Psoas muscle (tissue), 7 donors: ENCODE measurements at regions not wholly inside any gene's neighbourhood (a gene's known extent, or its start where the extent isn't known, plus 50 kb on each side); places are given as distances from the start of the nearest gene placed in this dataset.

Experiments used
- ATAC-seq, 4 donors: fragments of 200-7000 bp; cut with Tn5 transposase; one replicate each; pipeline ENCODE4 v1.9.1; 2020; ENCODE audit warnings: moderate library complexity in 3 of 4, mild to moderate bottlenecking in 2 of 4
- DNase-seq, 2 donors: peaks; one replicate each; pipeline ENCODE4 v3.0.0-alpha.2; 2020
- H3K27ac ChIP-seq: fragments of 200-600 bp; one replicate; pipeline ENCODE4 v1.8.0; 2022
- H3K27me3 ChIP-seq, 3 donors: fragments of 200-600 bp in 1 of 3; one replicate each; pipeline versions ENCODE4 v1.6.1 to v1.8.0; 2013 to 2022; ENCODE audit warnings: low read length in 2 of 3, mild to moderate bottlenecking in 2 of 3, moderate library complexity in 1 of 3; ENCODE audit not compliant: insufficient read depth in 3 of 3
- H3K36me3 ChIP-seq, 2 donors: fragments of 200-600 bp in 1 of 2; one replicate each; pipeline versions ENCODE4 v1.6.1 to v1.8.0; 2013 to 2022; ENCODE audit warnings: low read depth in 1 of 2, mild to moderate bottlenecking in 1 of 2, moderate library complexity in 1 of 2; ENCODE audit not compliant: insufficient read depth in 1 of 2
- H3K4me1 ChIP-seq: fragments of 200-600 bp; one replicate; pipeline ENCODE4 v1.8.0; 2022
- H3K4me3 ChIP-seq: fragments of 200-600 bp; one replicate; pipeline ENCODE4 v1.8.0; 2022; ENCODE audit warnings: mild to moderate bottlenecking
- H3K9me3 ChIP-seq: fragments of 200-600 bp; one replicate; pipeline ENCODE4 v1.8.0; 2022
- WGBS, 3 donors: extraction: QIAGEN DNeasy Blood & Tissue Kit; methylation state at CpG; one replicate each; pipeline versions ENCODE4 v1.1.6 to v1.1.7; 2013; 5-methylcytosine and 5-hydroxymethylcytosine counted together
- intact Hi-C, 2 donors: fragments of 100-400 bp; cut with DNase I; formaldehyde crosslinking; loops; one replicate each; pipeline versions ENCODE4 v1.11.0 to v1.14.2; 2022
- TF ChIP-seq, protein P1 (sequence below): fragments of 200-600 bp; IDR thresholded peaks from one replicate; pipeline ENCODE4 v1.8.0; 2022; ENCODE audit warnings: antibody characterized with exemption
- donor health status: healthy with polysubstance abuse.
- donor health status: DM: no; HTN: no; CAD: no; lungs with moderate emphysema.
- donor health status: Bipolar disorder and iron deficiency.
- donor health status: healthy.
- donor health status: DM: yes; HTN: yes; CAD: no.
- donor health status: DM: no; HTN: no; CAD: no.
- donor health status: DM: yes; HTN: yes; CAD: no.

DNA sequence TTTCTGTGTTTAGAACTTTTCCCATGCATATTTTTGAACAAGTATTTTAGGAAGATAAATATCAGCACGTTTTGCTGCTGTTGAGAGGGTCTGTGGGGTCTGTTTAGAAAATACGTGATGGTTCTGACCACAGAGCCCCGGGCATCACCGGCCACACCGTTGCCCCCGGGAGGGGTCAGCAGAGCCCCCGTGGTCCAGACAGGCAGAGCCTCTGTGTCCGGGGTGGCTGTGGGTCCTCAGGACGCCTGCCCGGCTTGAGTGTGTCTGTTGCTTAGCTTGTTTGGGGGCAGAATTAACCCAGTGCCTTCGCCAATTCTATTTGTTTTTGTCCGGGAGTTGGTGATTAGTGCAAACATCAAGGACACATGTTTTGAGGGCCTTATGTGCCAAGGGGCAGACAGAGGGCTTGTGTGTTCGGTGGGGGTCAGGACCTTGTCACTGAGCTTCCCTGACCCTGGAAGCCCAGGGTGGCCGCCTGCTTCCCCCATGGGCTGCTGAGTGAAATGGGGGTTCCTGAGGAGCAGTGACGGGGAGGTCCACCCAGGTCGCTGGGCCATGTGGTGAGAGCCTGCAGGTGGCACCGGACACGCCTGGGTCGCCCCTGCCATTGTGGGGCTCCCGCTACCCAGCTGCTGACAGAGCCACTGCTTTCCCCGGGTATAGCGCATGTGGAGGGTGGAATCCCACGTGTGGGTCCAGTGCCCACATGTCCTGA is 122.2 kb downstream of the SIK1 start:
- peaks cover 0 to 11% (median 3%) of the 10 kb centered on the region in 3 donors for H3K27me3 ChIP-seq
- DNase-seq (peak in 1 of 2 donors; percentile 28), ATAC-seq (no peak)
- H3K9me3 ChIP-seq: no peaks in the 10 kb centered on the region
- intact Hi-C loops: no loop called here
- H3K4me3 ChIP-seq: no peak overlapping the region
- WGBS, 3 donors: 83 to 88% (median 86%) methylated on average over 20 to 23 of the region's 23 CpGs
- no peaks in the 10 kb centered on the region for H3K4me1 ChIP-seq
- H3K27ac ChIP-seq: no peak overlapping the region
- TF ChIP-seq, protein P1, sequence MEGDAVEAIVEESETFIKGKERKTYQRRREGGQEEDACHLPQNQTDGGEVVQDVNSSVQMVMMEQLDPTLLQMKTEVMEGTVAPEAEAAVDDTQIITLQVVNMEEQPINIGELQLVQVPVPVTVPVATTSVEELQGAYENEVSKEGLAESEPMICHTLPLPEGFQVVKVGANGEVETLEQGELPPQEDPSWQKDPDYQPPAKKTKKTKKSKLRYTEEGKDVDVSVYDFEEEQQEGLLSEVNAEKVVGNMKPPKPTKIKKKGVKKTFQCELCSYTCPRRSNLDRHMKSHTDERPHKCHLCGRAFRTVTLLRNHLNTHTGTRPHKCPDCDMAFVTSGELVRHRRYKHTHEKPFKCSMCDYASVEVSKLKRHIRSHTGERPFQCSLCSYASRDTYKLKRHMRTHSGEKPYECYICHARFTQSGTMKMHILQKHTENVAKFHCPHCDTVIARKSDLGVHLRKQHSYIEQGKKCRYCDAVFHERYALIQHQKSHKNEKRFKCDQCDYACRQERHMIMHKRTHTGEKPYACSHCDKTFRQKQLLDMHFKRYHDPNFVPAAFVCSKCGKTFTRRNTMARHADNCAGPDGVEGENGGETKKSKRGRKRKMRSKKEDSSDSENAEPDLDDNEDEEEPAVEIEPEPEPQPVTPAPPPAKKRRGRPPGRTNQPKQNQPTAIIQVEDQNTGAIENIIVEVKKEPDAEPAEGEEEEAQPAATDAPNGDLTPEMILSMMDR: no peak
- no peaks in the 10 kb centered on the region for H3K36me3 ChIP-seq

DNA sequence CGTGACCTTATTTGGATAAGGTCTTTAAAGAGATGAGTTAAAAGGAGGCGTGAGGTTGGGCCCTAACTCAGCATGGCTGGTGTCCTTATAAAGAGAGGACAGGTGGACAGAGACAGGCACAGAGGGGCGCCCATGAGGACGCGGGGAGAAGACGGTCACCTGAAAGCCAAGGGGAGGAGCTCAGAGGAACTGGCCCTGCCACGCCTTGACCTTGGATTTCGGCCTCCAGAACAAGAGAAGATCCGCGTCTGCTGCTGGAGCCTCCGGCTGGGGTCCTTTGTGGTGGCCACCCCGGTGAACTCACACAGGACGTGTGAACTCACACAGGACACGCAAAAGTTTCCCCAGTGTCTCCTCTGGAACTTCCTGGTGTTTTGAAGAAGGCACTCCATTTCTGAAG is 122.7 kb downstream of the SIK1 start:
- peaks cover 0 to 13% (median 3%) of the 10 kb centered on the region in 3 donors for H3K27me3 ChIP-seq
- no peaks in the 10 kb centered on the region for H3K4me1 ChIP-seq
- H3K27ac ChIP-seq: no peak overlapping the region
- no peak overlapping the region for H3K4me3 ChIP-seq
- TF ChIP-seq, protein P1: no peak
- no peaks in the 10 kb centered on the region for H3K9me3 ChIP-seq
- H3K36me3 ChIP-seq: no peaks in the 10 kb centered on the region
- peak in 1 of 2 donors; percentile 45 for DNase-seq
- WGBS, 3 donors: 89 to 93% (median 89%) methylated on average over 14 of the region's 14 CpGs
- intact Hi-C loops: no loop called here
- no peak for ATAC-seq

DNA sequence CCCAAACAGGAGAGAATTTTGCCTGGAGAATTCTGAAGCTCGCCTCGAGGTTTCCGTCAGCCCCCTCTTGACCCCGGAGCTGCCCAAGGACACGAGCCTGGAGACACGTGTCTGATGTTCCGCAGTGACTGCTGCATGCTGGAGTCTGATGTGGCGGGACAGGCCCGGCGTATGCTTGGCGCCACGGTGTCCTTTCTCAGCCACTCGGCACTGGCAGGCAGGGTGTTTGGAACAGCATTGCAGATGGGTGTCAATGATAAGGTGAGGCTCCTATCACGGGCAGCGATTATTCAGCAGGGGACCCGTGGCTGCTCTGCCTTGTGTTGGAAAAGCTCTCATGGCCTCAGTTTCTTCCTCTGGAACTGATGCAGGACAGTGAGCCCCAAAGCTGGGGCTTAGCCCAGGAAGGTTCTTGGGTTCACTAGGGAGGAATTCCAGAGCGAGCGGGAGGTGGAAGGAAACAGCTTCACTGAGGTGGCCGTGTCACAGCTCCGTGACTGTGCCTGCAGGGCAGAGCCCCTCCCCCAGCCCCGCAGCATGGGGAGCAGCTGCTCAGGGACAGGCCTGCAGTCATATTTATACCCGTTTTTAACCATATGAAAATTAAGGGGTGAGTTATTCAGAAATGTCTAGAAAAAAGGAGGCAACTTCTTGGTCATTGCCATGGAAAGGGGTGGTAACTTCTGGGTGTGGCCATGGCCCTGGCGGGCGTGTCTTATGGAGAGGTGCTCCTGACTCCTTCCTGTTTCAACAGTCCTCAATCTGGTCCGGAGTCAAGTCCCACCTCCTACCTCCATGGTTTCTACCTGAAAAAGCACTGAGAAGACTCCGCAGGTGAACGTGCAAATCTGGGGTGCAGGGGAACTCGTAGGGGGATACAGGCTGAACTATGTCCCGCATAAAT is 123.4 kb downstream of the SIK1 start:
- WGBS, 3 donors: 75 to 86% (median 82%) methylated on average over 29 of the region's 29 CpGs
- intact Hi-C loops: no loop called here

DNA sequence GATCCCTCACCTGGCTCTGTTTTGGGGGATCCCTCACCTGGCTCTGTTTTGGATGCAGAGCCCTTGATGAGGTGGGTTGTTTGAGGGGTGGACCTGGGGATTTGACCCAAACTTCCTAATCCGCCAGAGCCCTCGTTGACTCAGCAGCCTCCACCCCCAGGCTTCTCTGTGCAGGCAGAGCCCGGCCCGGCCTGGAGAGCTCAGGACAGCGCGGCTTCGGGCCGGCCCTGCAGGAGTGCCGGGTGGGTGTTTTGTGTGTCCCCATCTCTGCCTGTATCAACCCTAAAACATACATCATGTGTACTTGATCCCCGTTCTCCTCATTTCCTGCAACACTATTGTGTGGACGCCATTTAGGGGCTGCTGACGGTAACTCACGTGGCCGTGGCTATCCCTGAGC is 124.2 kb downstream of the SIK1 start:
- Histone ChIP-seq H3K9me3 (no peaks in the 10 kb centered on the region), H3K4me1 (no peaks in the 10 kb centered on the region), H3K27me3 (peaks cover 0 to 13% (median 3%) of the 10 kb centered on the region in 3 donors), H3K27ac (no peak overlapping the region), H3K36me3 (no peaks in the 10 kb centered on the region), H3K4me3 (no peak overlapping the region)
- ATAC-seq (no peak), DNase-seq (peak; percentile 4 to 39)
- WGBS, 3 donors: 76 to 83% (median 79%) methylated on average over 14 of the region's 14 CpGs
- intact Hi-C loops: no loop called here
- TF ChIP-seq, protein P1: no peak

More for the DNA sequence above, 123.4 kb downstream of the SIK1 start:
- peak; percentile 8 to 42 for DNase-seq
- Histone ChIP-seq H3K9me3 (no peaks in the 10 kb centered on the region), H3K4me1 (no peaks in the 10 kb centered on the region), H3K4me3 (no peak overlapping the region), H3K27me3 (peaks cover 0 to 13% (median 3%) of the 10 kb centered on the region in 3 donors), H3K27ac (no peak overlapping the region), H3K36me3 (no peaks in the 10 kb centered on the region)
- ATAC-seq: no peak
- TF ChIP-seq, protein P1: no peak
